Neural progenitor cell (in vitro differentiated cells): ENCODE measurements at regions not wholly inside any gene's neighbourhood (a gene's known extent, or its start where the extent isn't known, plus 50 kb on each side); places are given as distances from the start of the nearest gene placed in this dataset.

Experiments used
- DNase-seq: peaks from one replicate; pipeline ENCODE4 v3.0.0-alpha.2; 2016; ENCODE audit warnings: low spot score
- H2AFZ ChIP-seq: fragments of 200-600 bp; sonication (generic); replicated peaks from 2 replicates; pipeline ENCODE4 v1.6.1; 2016; ENCODE audit warnings: antibody characterized with exemption
- H3F3A ChIP-seq: fragments of 200-600 bp; sonication (generic); 2 replicates; pipeline ENCODE4 v1.6.1; 2016; ENCODE audit warnings: antibody characterized with exemption, low read depth
- H3K27ac ChIP-seq: fragments of 200-600 bp; sonication (generic); 2 replicates; pipeline ENCODE4 v1.5.1; 2016; ENCODE audit warnings: mild to moderate bottlenecking
- H3K27me3 ChIP-seq: fragments of 200-600 bp; sonication (generic); 2 replicates; pipeline ENCODE4 v1.6.1; 2016; ENCODE audit warnings: mild to moderate bottlenecking, moderate library complexity
- H3K36me3 ChIP-seq: fragments of 200-600 bp; sonication (generic); 2 replicates; pipeline ENCODE4 v1.5.1; 2016
- H3K4me1 ChIP-seq: fragments of 200-600 bp; sonication (generic); 2 replicates; pipeline ENCODE4 v1.6.1; 2016; ENCODE audit warnings: mixed run types
- H3K4me2 ChIP-seq: fragments of 200-600 bp; sonication (generic); 2 replicates; pipeline ENCODE4 v1.6.1; 2016
- H3K4me3 ChIP-seq: fragments of 200-600 bp; sonication (generic); 2 replicates; pipeline ENCODE4 v1.5.1; 2016
- H3K79me2 ChIP-seq: fragments of 200-600 bp; sonication (generic); 2 replicates; pipeline ENCODE4 v1.6.1; 2016; ENCODE audit warnings: low read depth
- H3K9ac ChIP-seq: fragments of 200-600 bp; sonication (generic); 2 replicates; pipeline ENCODE4 v1.6.1; 2016
- H3K9me3 ChIP-seq: fragments of 200-600 bp; sonication (generic); 2 replicates; pipeline ENCODE4 v1.5.1; 2016; ENCODE audit warnings: low read depth
- H4K20me1 ChIP-seq: fragments of 200-600 bp; sonication (generic); 2 replicates; pipeline ENCODE4 v1.6.1; 2016; ENCODE audit warnings: low read depth
- H3K27ac Mint-ChIP-seq: 3 replicates; pipeline ENCODE4 v1.8.0; 2021; ENCODE audit warnings: mixed read lengths
- H3K27me3 Mint-ChIP-seq: 2 replicates; pipeline ENCODE4 v1.8.0; 2022; ENCODE audit warnings: low read depth, mild to moderate bottlenecking, inconsistent platforms, moderate library complexity, mixed read lengths; ENCODE audit not compliant: insufficient read depth
- H3K36me3 Mint-ChIP-seq: 3 replicates; pipeline ENCODE4 v1.8.0; 2021; ENCODE audit warnings: mixed read lengths
- H3K4me1 Mint-ChIP-seq: 3 replicates; pipeline ENCODE4 v1.8.0; 2021; ENCODE audit warnings: mixed read lengths
- H3K4me3 Mint-ChIP-seq: 3 replicates; pipeline ENCODE4 v1.8.0; 2021; ENCODE audit warnings: mild to moderate bottlenecking, moderate library complexity, mixed read lengths
- H3K9me3 Mint-ChIP-seq: 3 replicates; pipeline ENCODE4 v1.8.0; 2020; ENCODE audit warnings: mixed read lengths
- CTCF ChIP-seq: fragments of 200-600 bp; sonication (generic); IDR thresholded peaks from 2 replicates; pipeline ENCODE4 v1.5.1; 2017; ENCODE audit warnings: antibody characterized with exemption, mild to moderate bottlenecking
- EZH2 ChIP-seq: fragments of 200-600 bp; sonication (generic); IDR thresholded peaks from 2 replicates; pipeline ENCODE4 v1.6.1; 2017; ENCODE audit warnings: antibody characterized with exemption, mild to moderate bottlenecking, moderate library complexity
- EZH2phosphoT487 ChIP-seq: fragments of 200-600 bp; sonication (generic); IDR thresholded peaks from 2 replicates; pipeline ENCODE4 v1.6.1; 2017; ENCODE audit warnings: antibody characterized with exemption

- TF ChIP-seq CTCF (no peak), EZH2 (no peak)
- no peaks in the 10 kb centered on the region for H3K9me3 Mint-ChIP-seq
- H3K4me3 Mint-ChIP-seq = no peak overlapping the region
- H3K4me3 ChIP-seq = no peak overlapping the region
- H3K36me3 Mint-ChIP-seq = no peaks in the 10 kb centered on the region
- H3K27ac ChIP-seq = no peak overlapping the region
- H4K20me1 ChIP-seq = no peaks in the 10 kb centered on the region
- H3K4me2 ChIP-seq = no peak overlapping the region
- no peak overlapping the region for H2AFZ ChIP-seq
- H3K4me1 Mint-ChIP-seq = no peaks in the 10 kb centered on the region
- no peaks in the 10 kb centered on the region for H3K79me2 ChIP-seq
- H3K27me3 Mint-ChIP-seq = peaks cover 6% of the 10 kb centered on the region
- DNase-seq = no peak
- H3K36me3 ChIP-seq = no peaks in the 10 kb centered on the region
- H3K27me3 ChIP-seq = no peaks in the 10 kb centered on the region
- no peaks in the 10 kb centered on the region for H3K9me3 ChIP-seq
- no peak overlapping the region for H3K27ac Mint-ChIP-seq
- no peaks in the 10 kb centered on the region for H3K4me1 ChIP-seq
- no peaks in the 10 kb centered on the region for H3F3A ChIP-seq
- H3K9ac ChIP-seq = no peak overlapping the region
Measured at GRCh38 chr1:50292276-50292675, 131.0 kb downstream of the DMRTA2 start.

- Histone ChIP-seq H3K9ac (no peak overlapping the region), H3K4me3 (no peak overlapping the region), H4K20me1 (no peaks in the 10 kb centered on the region), H3K4me2 (no peak overlapping the region), H3F3A (no peaks in the 10 kb centered on the region), H3K4me1 (no peaks in the 10 kb centered on the region), H3K9me3 (no peaks in the 10 kb centered on the region), H3K79me2 (no peaks in the 10 kb centered on the region), H3K36me3 (no peaks in the 10 kb centered on the region), H3K27me3 (no peaks in the 10 kb centered on the region), H2AFZ (no peak overlapping the region), H3K27ac (no peak overlapping the region)
- Mint-ChIP-seq H3K4me1 (no peaks in the 10 kb centered on the region), H3K27ac (no peak overlapping the region), H3K27me3 (peaks cover 6% of the 10 kb centered on the region), H3K4me3 (no peak overlapping the region), H3K36me3 (no peaks in the 10 kb centered on the region), H3K9me3 (no peaks in the 10 kb centered on the region)
- TF ChIP-seq EZH2phosphoT487 (no peak), CTCF (no peak), EZH2 (no peak)
- no peak for DNase-seq
Measured at GRCh38 chr1:50289495-50289894, 133.7 kb downstream of the DMRTA2 start.

- H3K79me2 ChIP-seq = no peaks in the 10 kb centered on the region
- H3K27ac ChIP-seq = no peak overlapping the region
- H3K27me3 ChIP-seq = no peaks in the 10 kb centered on the region
- Mint-ChIP-seq H3K9me3 (no peaks in the 10 kb centered on the region), H3K4me3 (no peak overlapping the region), H3K4me1 (no peaks in the 10 kb centered on the region), H3K36me3 (no peaks in the 10 kb centered on the region), H3K27me3 (peaks cover 5% of the 10 kb centered on the region), H3K27ac (no peak overlapping the region)
- TF ChIP-seq EZH2 (no peak), CTCF (no peak), EZH2phosphoT487 (no peak)
- H3K4me1 ChIP-seq = no peaks in the 10 kb centered on the region
- no peak for DNase-seq
- H3K9me3 ChIP-seq = peaks cover 4% of the 10 kb centered on the region
- no peak overlapping the region for H3K4me2 ChIP-seq
- H2AFZ ChIP-seq = no peak overlapping the region
- H3F3A ChIP-seq = no peaks in the 10 kb centered on the region
- H3K9ac ChIP-seq = no peak overlapping the region
- no peaks in the 10 kb centered on the region for H4K20me1 ChIP-seq
- no peak overlapping the region for H3K4me3 ChIP-seq
- H3K36me3 ChIP-seq = no peaks in the 10 kb centered on the region
Measured at GRCh38 chr1:50285994-50286393, 137.2 kb downstream of the DMRTA2 start.
